Type B pancreatic cell (in vitro differentiated cells): ENCODE measurements at regions not wholly inside any gene's neighbourhood (a gene's known extent, or its start where the extent isn't known, plus 50 kb on each side); places are given as distances from the start of the nearest gene placed in this dataset.

ENCODE experiments used
- DNase-seq: peaks from one replicate; pipeline ENCODE4 v3.0.0; 2021; ENCODE audit warnings: mixed read lengths; ENCODE audit not compliant: unreplicated experiment; ENCODE audit errors: extremely low spot score
- H3K27ac Mint-ChIP-seq: 2 replicates; pipeline ENCODE4 v1.8.0; 2021; ENCODE audit warnings: mild to moderate bottlenecking, mixed read lengths
- H3K27me3 Mint-ChIP-seq: 2 replicates; pipeline ENCODE4 v1.8.0; 2021; ENCODE audit warnings: mixed read lengths
- H3K36me3 Mint-ChIP-seq: 2 replicates; pipeline ENCODE4 v1.8.0; 2021; ENCODE audit warnings: mixed read lengths
- H3K4me1 Mint-ChIP-seq: one replicate; pipeline ENCODE4 v1.8.0; 2021; ENCODE audit warnings: mixed read lengths; ENCODE audit not compliant: unreplicated experiment
- H3K4me3 Mint-ChIP-seq: 2 replicates; pipeline ENCODE4 v1.8.0; 2021; ENCODE audit warnings: mild to moderate bottlenecking, mixed read lengths
- H3K9me3 Mint-ChIP-seq: 2 replicates; pipeline ENCODE4 v1.8.0; 2021; ENCODE audit warnings: mixed read lengths
- CTCF ChIP-seq: fragments of 200-600 bp; sonication (generic); conservative IDR thresholded peaks from 2 replicates; pipeline ENCODE4 v1.5.0; 2021; ENCODE audit warnings: antibody characterized with exemption, mild to moderate bottlenecking

GRCh38 chr14:98579140-98579539 is 692.9 kb downstream of the BCL11B start:
- H3K9me3 Mint-ChIP-seq = no peaks in the 10 kb centered on the region

GRCh38 chr14:98580131-98580678 is 691.8 kb downstream of the BCL11B start:
- Mint-ChIP-seq H3K4me3 (no peak overlapping the region), H3K4me1 (no peaks in the 10 kb centered on the region), H3K27me3 (peaks cover 36% of the 10 kb centered on the region), H3K9me3 (no peaks in the 10 kb centered on the region), H3K36me3 (no peaks in the 10 kb centered on the region), H3K27ac (no peak overlapping the region)
- DNase-seq = no peak
- TF ChIP-seq CTCF = no peak

More at GRCh38 chr14:98579140-98579539, 692.9 kb downstream of the BCL11B start:
- H3K27me3 Mint-ChIP-seq = peaks cover 44% of the 10 kb centered on the region
- H3K4me1 Mint-ChIP-seq = no peaks in the 10 kb centered on the region
- no peak for DNase-seq
- TF ChIP-seq CTCF = no peak
- H3K27ac Mint-ChIP-seq = no peak overlapping the region
- H3K4me3 Mint-ChIP-seq = no peak overlapping the region
- no peaks in the 10 kb centered on the region for H3K36me3 Mint-ChIP-seq

GRCh38 chr14:98582276-98582675 is 689.7 kb downstream of the BCL11B start:
- H3K4me3 Mint-ChIP-seq = no peak overlapping the region
- no peak for TF ChIP-seq CTCF
- no peak overlapping the region for H3K27ac Mint-ChIP-seq
- H3K4me1 Mint-ChIP-seq = peaks cover 9% of the 10 kb centered on the region
- H3K36me3 Mint-ChIP-seq = no peaks in the 10 kb centered on the region
- no peaks in the 10 kb centered on the region for H3K9me3 Mint-ChIP-seq
- peaks cover 30% of the 10 kb centered on the region for H3K27me3 Mint-ChIP-seq
- DNase-seq = no peak

GRCh38 chr14:98591161-98591560 is 680.8 kb downstream of the BCL11B start:
- no peak for TF ChIP-seq CTCF
- no peak overlapping the region for H3K27ac Mint-ChIP-seq
- H3K27me3 Mint-ChIP-seq = no peaks in the 10 kb centered on the region
- H3K36me3 Mint-ChIP-seq = no peaks in the 10 kb centered on the region
- H3K9me3 Mint-ChIP-seq = peaks cover 6% of the 10 kb centered on the region
- no peak overlapping the region for H3K4me3 Mint-ChIP-seq
- peaks cover 25% of the 10 kb centered on the region for H3K4me1 Mint-ChIP-seq
- no peak for DNase-seq

GRCh38 chr14:98592611-98593170 is 679.3 kb downstream of the BCL11B start:
- H3K4me3 Mint-ChIP-seq = no peak overlapping the region
- TF ChIP-seq CTCF = no peak
- no peak overlapping the region for H3K27ac Mint-ChIP-seq
- peaks cover 11% of the 10 kb centered on the region for H3K9me3 Mint-ChIP-seq
- no peaks in the 10 kb centered on the region for H3K27me3 Mint-ChIP-seq
- H3K36me3 Mint-ChIP-seq = no peaks in the 10 kb centered on the region
- peaks cover 21% of the 10 kb centered on the region for H3K4me1 Mint-ChIP-seq
- no peak for DNase-seq
